WTC11 (cell line): ENCODE measurements at regions not wholly inside any gene's neighbourhood (a gene's known extent, or its start where the extent isn't known, plus 50 kb on each side); places are given as distances from the start of the nearest gene placed in this dataset.

Experiments used
- ATF6 ChIP-seq: sonication (generic); formaldehyde crosslinking; IDR thresholded peaks from 2 replicates; pipeline ENCODE4 v1.8.1; 2023; ENCODE audit warnings: mild to moderate bottlenecking, missing genetic modification reagents
- CTCF ChIP-seq: fragments of 200-600 bp; IDR thresholded peaks from 2 replicates; pipeline ENCODE4 v1.8.0; 2022; ENCODE audit warnings: antibody characterized with exemption
- ETV6 ChIP-seq: sonication (generic); formaldehyde crosslinking; IDR thresholded peaks from 2 replicates; pipeline ENCODE4 v1.8.1; 2022; ENCODE audit warnings: mild to moderate bottlenecking, missing genetic modification reagents
- MYBL2 ChIP-seq: sonication (generic); formaldehyde crosslinking; IDR thresholded peaks from 2 replicates; pipeline ENCODE4 v1.8.1; 2023; ENCODE audit warnings: mild to moderate bottlenecking, moderate library complexity, missing genetic modification reagents
- NFYB ChIP-seq: sonication (generic); formaldehyde crosslinking; conservative IDR thresholded peaks from 2 replicates; pipeline ENCODE4 v1.8.0; 2022; ENCODE audit warnings: low read depth, missing genetic modification reagents
- ZBTB43 ChIP-seq: sonication (generic); formaldehyde crosslinking; IDR thresholded peaks from 2 replicates; pipeline ENCODE4 v1.8.1; 2023; ENCODE audit warnings: mild to moderate bottlenecking, missing genetic modification reagents
- ZNF138 ChIP-seq: sonication (generic); formaldehyde crosslinking; conservative IDR thresholded peaks from 2 replicates; pipeline ENCODE4 v1.8.1; 2022; ENCODE audit warnings: mild to moderate bottlenecking, moderate library complexity, missing genetic modification reagents

GRCh38 chr21:19540287-19540686 lies 1136.7 kb upstream of the TMPRSS15 start:
- no peak for TF ChIP-seq CTCF
- TF ChIP-seq ETV6, result no peak
- no peak for TF ChIP-seq MYBL2 (CRISPR knock-in tag)
- no peak for TF ChIP-seq ZNF138 (CRISPR knock-in tag)
- no peak for TF ChIP-seq ZBTB43
- TF ChIP-seq NFYB (CRISPR knock-in tag), result no peak
- TF ChIP-seq ATF6 (CRISPR knock-in tag), result no peak
